IgD-negative memory B cell (primary cell): ENCODE measurements at regions not wholly inside any gene's neighbourhood (a gene's known extent, or its start where the extent isn't known, plus 50 kb on each side); places are given as distances from the start of the nearest gene placed in this dataset.

Experiments
- H3K27ac Mint-ChIP-seq, 3 donors: one replicate each; pipeline ENCODE4 v1.8.0; 2020 to 2022; ENCODE audit warnings: mild to moderate bottlenecking in 3 of 3, mixed read lengths in 3 of 3, moderate library complexity in 1 of 3
- H3K27me3 Mint-ChIP-seq: one replicate; pipeline ENCODE4 v1.8.0; 2021; ENCODE audit warnings: mixed read lengths
- H3K36me3 Mint-ChIP-seq: one replicate; pipeline ENCODE4 v1.8.0; 2020; ENCODE audit warnings: mild to moderate bottlenecking, mixed read lengths
- H3K4me1 Mint-ChIP-seq, 3 donors: one replicate each; pipeline ENCODE4 v1.8.0; 2020 to 2022; ENCODE audit warnings: mixed read lengths in 3 of 3, mild to moderate bottlenecking in 1 of 3
- H3K4me3 Mint-ChIP-seq, 4 donors: one replicate each; pipeline ENCODE4 v1.8.0; 2020 to 2022; ENCODE audit warnings: mild to moderate bottlenecking in 4 of 4, mixed read lengths in 4 of 4, moderate library complexity in 3 of 4
- H3K9me3 Mint-ChIP-seq, 3 donors: one replicate each; pipeline ENCODE4 v1.8.0; 2020 to 2021; ENCODE audit warnings: mixed read lengths in 3 of 3, mild to moderate bottlenecking in 1 of 3

GRCh38 chr2:34949316-34949715 is 1350.2 kb upstream of the FAM98A start:
- Mint-ChIP-seq H3K27me3 (no peaks in the 10 kb centered on the region), H3K27ac (no peak overlapping the region), H3K9me3 (peaks cover 0 to 5% (median 5%) of the 10 kb centered on the region in 3 donors), H3K36me3 (no peaks in the 10 kb centered on the region), H3K4me3 (no peak overlapping the region), H3K4me1 (no peaks in the 10 kb centered on the region)

- Mint-ChIP-seq H3K36me3 (no peaks in the 10 kb centered on the region), H3K27me3 (no peaks in the 10 kb centered on the region), H3K4me3 (no peak overlapping the region), H3K4me1 (no peaks in the 10 kb centered on the region), H3K9me3 (peaks cover 2 to 11% (median 4%) of the 10 kb centered on the region in 3 donors), H3K27ac (no peak overlapping the region)
These were observed 1337.0 kb upstream of the FAM98A start for GRCh38 chr2:34936089-34936488.

- Mint-ChIP-seq H3K4me3 (no peak overlapping the region), H3K27ac (no peak overlapping the region), H3K27me3 (no peaks in the 10 kb centered on the region), H3K4me1 (no peaks in the 10 kb centered on the region), H3K36me3 (no peaks in the 10 kb centered on the region), H3K9me3 (peaks cover 3 to 6% (median 4%) of the 10 kb centered on the region in 3 donors)
These were observed 1313.0 kb upstream of the FAM98A start for GRCh38 chr2:34912084-34912483.

GRCh38 chr2:34909992-34910705 is 1311.0 kb upstream of the FAM98A start:
- Mint-ChIP-seq H3K4me3 (no peak overlapping the region), H3K27ac (no peak overlapping the region), H3K9me3 (peaks cover 0 to 8% (median 2%) of the 10 kb centered on the region in 3 donors), H3K4me1 (no peaks in the 10 kb centered on the region), H3K27me3 (no peaks in the 10 kb centered on the region), H3K36me3 (no peaks in the 10 kb centered on the region)

GRCh38 chr2:34907812-34908211 is 1308.7 kb upstream of the FAM98A start:
- no peaks in the 10 kb centered on the region for H3K27me3 Mint-ChIP-seq
- H3K9me3 Mint-ChIP-seq = peaks cover 0 to 8% (median 5%) of the 10 kb centered on the region in 3 donors
- no peak overlapping the region for H3K4me3 Mint-ChIP-seq
- no peak overlapping the region for H3K27ac Mint-ChIP-seq
- no peaks in the 10 kb centered on the region for H3K36me3 Mint-ChIP-seq
- H3K4me1 Mint-ChIP-seq = no peaks in the 10 kb centered on the region

- peaks cover 1% of the 10 kb centered on the region for H3K36me3 Mint-ChIP-seq
- no peaks in the 10 kb centered on the region for H3K27me3 Mint-ChIP-seq
- H3K4me3 Mint-ChIP-seq = no peak overlapping the region
- H3K9me3 Mint-ChIP-seq = peaks cover 0 to 3% (median 2%) of the 10 kb centered on the region in 3 donors
- no peaks in the 10 kb centered on the region for H3K4me1 Mint-ChIP-seq
- H3K27ac Mint-ChIP-seq = no peak overlapping the region
These were observed 1302.6 kb upstream of the FAM98A start for GRCh38 chr2:34901739-34902138.

GRCh38 chr2:34899079-34899478 is 1300.0 kb upstream of the FAM98A start:
- peaks cover 1% of the 10 kb centered on the region for H3K36me3 Mint-ChIP-seq
- no peaks in the 10 kb centered on the region for H3K4me1 Mint-ChIP-seq
- no peak overlapping the region for H3K4me3 Mint-ChIP-seq
- H3K27me3 Mint-ChIP-seq = no peaks in the 10 kb centered on the region
- no peak overlapping the region for H3K27ac Mint-ChIP-seq
- H3K9me3 Mint-ChIP-seq = peaks cover 0 to 2% (median 0%) of the 10 kb centered on the region in 3 donors

GRCh38 chr2:34892766-34893165 is 1293.7 kb upstream of the FAM98A start:
- Mint-ChIP-seq H3K36me3 (no peaks in the 10 kb centered on the region), H3K4me1 (no peaks in the 10 kb centered on the region), H3K27ac (no peak overlapping the region), H3K9me3 (no peaks in the 10 kb centered on the region), H3K27me3 (no peaks in the 10 kb centered on the region), H3K4me3 (no peak overlapping the region)

- Mint-ChIP-seq H3K27ac (no peak overlapping the region), H3K4me1 (no peaks in the 10 kb centered on the region), H3K27me3 (no peaks in the 10 kb centered on the region), H3K4me3 (no peak overlapping the region), H3K9me3 (no peaks in the 10 kb centered on the region), H3K36me3 (no peaks in the 10 kb centered on the region)
These were observed 1293.2 kb upstream of the FAM98A start for GRCh38 chr2:34892256-34892655.

GRCh38 chr2:34875091-34875745 is 1276.1 kb upstream of the FAM98A start:
- H3K27me3 Mint-ChIP-seq = no peaks in the 10 kb centered on the region
- no peaks in the 10 kb centered on the region for H3K36me3 Mint-ChIP-seq
- H3K27ac Mint-ChIP-seq = no peak overlapping the region
- no peak overlapping the region for H3K4me3 Mint-ChIP-seq
- peaks cover 0 to 4% (median 3%) of the 10 kb centered on the region in 3 donors for H3K9me3 Mint-ChIP-seq
- no peaks in the 10 kb centered on the region for H3K4me1 Mint-ChIP-seq

GRCh38 chr2:34853646-34854045 is 1254.5 kb upstream of the FAM98A start:
- Mint-ChIP-seq H3K4me1 (no peaks in the 10 kb centered on the region), H3K27ac (peak overlapping the region in 1 of 3 donors; percentile 9), H3K36me3 (no peaks in the 10 kb centered on the region), H3K4me3 (peak overlapping the region in 1 of 4 donors; percentile 43), H3K27me3 (no peaks in the 10 kb centered on the region), H3K9me3 (peaks cover 2 to 17% (median 10%) of the 10 kb centered on the region in 3 donors)

- no peaks in the 10 kb centered on the region for H3K27me3 Mint-ChIP-seq
- peaks cover 2 to 17% (median 10%) of the 10 kb centered on the region in 3 donors for H3K9me3 Mint-ChIP-seq
- H3K36me3 Mint-ChIP-seq = no peaks in the 10 kb centered on the region
These were observed 1252.7 kb upstream of the FAM98A start for GRCh38 chr2:34851804-34852203.

GRCh38 chr2:34849827-34850226 is 1250.7 kb upstream of the FAM98A start:
- H3K27ac Mint-ChIP-seq = no peak overlapping the region
- H3K9me3 Mint-ChIP-seq = peaks cover 2 to 10% (median 7%) of the 10 kb centered on the region in 3 donors
- H3K4me1 Mint-ChIP-seq = no peaks in the 10 kb centered on the region
- no peaks in the 10 kb centered on the region for H3K27me3 Mint-ChIP-seq
- no peak overlapping the region for H3K4me3 Mint-ChIP-seq
- no peaks in the 10 kb centered on the region for H3K36me3 Mint-ChIP-seq

More at GRCh38 chr2:34851804-34852203, 1252.7 kb upstream of the FAM98A start:
- Mint-ChIP-seq H3K4me3 (no peak overlapping the region), H3K4me1 (no peaks in the 10 kb centered on the region), H3K27ac (no peak overlapping the region)

- Mint-ChIP-seq H3K4me1 (no peaks in the 10 kb centered on the region), H3K27ac (no peak overlapping the region), H3K4me3 (no peak overlapping the region), H3K36me3 (no peaks in the 10 kb centered on the region), H3K27me3 (no peaks in the 10 kb centered on the region), H3K9me3 (peaks cover 2 to 10% (median 7%) of the 10 kb centered on the region in 3 donors)
These were observed 1249.6 kb upstream of the FAM98A start for GRCh38 chr2:34848691-34849090.

- no peak overlapping the region for H3K27ac Mint-ChIP-seq
- peaks cover 2 to 7% (median 7%) of the 10 kb centered on the region in 3 donors for H3K9me3 Mint-ChIP-seq
- H3K4me3 Mint-ChIP-seq = peak overlapping the region in 1 of 4 donors; percentile 20
- no peaks in the 10 kb centered on the region for H3K27me3 Mint-ChIP-seq
- no peaks in the 10 kb centered on the region for H3K4me1 Mint-ChIP-seq
- no peaks in the 10 kb centered on the region for H3K36me3 Mint-ChIP-seq
These were observed 1249.0 kb upstream of the FAM98A start for GRCh38 chr2:34848132-34848531.

GRCh38 chr2:34844629-34845028 is 1245.5 kb upstream of the FAM98A start:
- H3K4me3 Mint-ChIP-seq = no peak overlapping the region
- H3K36me3 Mint-ChIP-seq = no peaks in the 10 kb centered on the region
- no peaks in the 10 kb centered on the region for H3K27me3 Mint-ChIP-seq
- peaks cover 0 to 2% (median 0%) of the 10 kb centered on the region in 3 donors for H3K4me1 Mint-ChIP-seq
- no peak overlapping the region for H3K27ac Mint-ChIP-seq
- H3K9me3 Mint-ChIP-seq = peaks cover 1 to 3% (median 3%) of the 10 kb centered on the region in 3 donors
